GM19455 (cell line): ENCODE measurements at regions not wholly inside any gene's neighbourhood (a gene's known extent, or its start where the extent isn't known, plus 50 kb on each side); places are given as distances from the start of the nearest gene placed in this dataset.

Experiments
- ATAC-seq: cut with Tn5 transposase; IDR thresholded peaks from one replicate; pipeline ENCODE4 v1.9.1; 2021; ENCODE audit not compliant: unreplicated experiment

GRCh38 chr9:7961076-7961475, 161.5 kb upstream of the DMAC1 start:
- ATAC-seq = no peak

GRCh38 chr9:7960320-7961050, 160.9 kb upstream of the DMAC1 start:
- no peak for ATAC-seq

- ATAC-seq = no peak
Measured at GRCh38 chr9:7957803-7958202, 158.2 kb upstream of the DMAC1 start.

- ATAC-seq = no peak
Measured at GRCh38 chr9:7947577-7947976, 148.0 kb upstream of the DMAC1 start.

GRCh38 chr9:7946458-7946857, 146.9 kb upstream of the DMAC1 start:
- ATAC-seq = no peak

GRCh38 chr9:7944572-7944971, 145.0 kb upstream of the DMAC1 start:
- no peak for ATAC-seq

GRCh38 chr9:7937761-7938491, 138.3 kb upstream of the DMAC1 start:
- no peak for ATAC-seq

- no peak for ATAC-seq
Measured at GRCh38 chr9:7936996-7937395, 137.4 kb upstream of the DMAC1 start.

- ATAC-seq = no peak
Measured at GRCh38 chr9:7936163-7936562, 136.6 kb upstream of the DMAC1 start.

GRCh38 chr9:7935681-7936080, 136.1 kb upstream of the DMAC1 start:
- peak; percentile 53 for ATAC-seq

- ATAC-seq = no peak
Measured at GRCh38 chr9:7932767-7933166, 133.2 kb upstream of the DMAC1 start.

- no peak for ATAC-seq
Measured at GRCh38 chr9:7930613-7931012, 131.0 kb upstream of the DMAC1 start.

- ATAC-seq = no peak
Measured at GRCh38 chr9:7921545-7922197, 122.1 kb upstream of the DMAC1 start.

GRCh38 chr9:7912037-7912535, 112.5 kb upstream of the DMAC1 start:
- no peak for ATAC-seq

GRCh38 chr9:7910426-7911020, 110.9 kb upstream of the DMAC1 start:
- ATAC-seq = no peak

GRCh38 chr9:7909537-7909936, 110.0 kb upstream of the DMAC1 start:
- ATAC-seq = no peak

GRCh38 chr9:7907551-7908337, 108.2 kb upstream of the DMAC1 start:
- no peak for ATAC-seq

- no peak for ATAC-seq
Measured at GRCh38 chr9:7906783-7907550, 107.4 kb upstream of the DMAC1 start.

- ATAC-seq = no peak
Measured at GRCh38 chr9:7901621-7902020, 102.0 kb upstream of the DMAC1 start.

- ATAC-seq = no peak
Measured at GRCh38 chr9:7900541-7900940, 101.0 kb upstream of the DMAC1 start.
